Activated T-cell treated with anti-CD3 and anti-CD28 coated beads for 24 hours (primary cell): ENCODE measurements at regions not wholly inside any gene's neighbourhood (a gene's known extent, or its start where the extent isn't known, plus 50 kb on each side); places are given as distances from the start of the nearest gene placed in this dataset.
"Not testable (repeated sequence)": the region's sequence is repeated elsewhere in the genome, so short reads cannot be mapped to it uniquely, and the experiment has no call there.

Source experiments
- DNase-seq: peaks from one replicate; pipeline ENCODE4 v3.0.0-alpha.2; 2020; ENCODE audit warnings: low read depth

DNA sequence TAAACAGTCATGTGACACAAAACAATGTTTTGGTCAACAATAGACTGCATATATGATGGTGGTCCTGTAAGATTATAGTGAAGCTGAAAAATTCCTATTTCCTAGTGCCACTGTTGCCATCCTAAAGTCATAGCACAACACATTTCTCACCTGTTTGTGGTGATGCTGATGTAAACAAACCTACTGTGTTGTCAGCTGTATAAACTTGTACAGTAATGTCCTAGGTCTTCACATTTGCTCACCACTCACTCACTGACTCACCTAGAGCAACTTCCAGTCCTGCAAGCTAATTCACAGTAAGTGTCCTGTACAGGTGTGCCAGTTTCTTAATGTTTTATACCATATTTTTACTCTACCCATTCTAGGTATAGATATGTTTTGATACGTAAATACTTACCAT, 326.1 kb upstream of the USP24 start:
- no peak for DNase-seq

DNA sequence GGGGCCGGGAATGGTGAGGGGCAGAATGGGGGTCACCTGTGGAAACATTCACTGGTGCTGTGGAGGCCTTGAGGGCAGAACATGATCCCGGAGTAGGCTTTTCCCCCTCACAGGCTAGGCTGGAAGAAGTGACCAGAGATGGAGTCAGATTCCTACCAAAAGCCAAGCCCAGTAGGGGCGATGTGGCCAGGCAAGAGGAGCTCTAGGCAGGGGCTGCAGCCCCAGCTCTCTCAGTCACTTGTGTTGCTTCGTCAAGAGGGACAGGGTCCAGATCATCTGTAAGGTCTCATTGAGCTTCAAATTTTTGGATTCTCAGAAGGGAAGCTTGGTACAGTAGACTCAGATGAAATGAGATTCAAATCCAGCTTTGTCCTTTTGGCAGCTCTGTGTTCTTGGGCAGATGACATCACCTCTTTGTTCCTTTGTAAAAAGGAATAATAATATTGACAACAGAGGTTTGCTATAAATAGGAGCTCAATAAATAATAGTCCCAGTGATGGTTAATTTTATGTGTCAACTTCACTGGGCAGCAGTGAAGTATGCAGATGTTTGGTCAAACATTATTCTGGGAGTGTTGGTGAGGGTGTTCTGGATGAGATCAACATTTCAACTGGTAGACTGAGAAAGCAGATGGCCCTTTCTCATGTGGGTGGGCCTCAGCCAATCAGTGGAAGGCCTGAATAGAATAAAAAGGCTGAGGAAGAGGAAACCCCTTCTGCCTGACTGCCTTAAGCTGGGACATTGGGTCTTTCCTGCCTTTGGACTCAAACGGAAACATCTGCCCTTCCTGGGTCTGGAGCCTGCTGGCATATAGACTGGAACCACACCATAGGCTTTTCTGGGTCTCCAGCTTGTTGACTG, 324.7 kb upstream of the USP24 start:
- no peak for DNase-seq

DNA sequence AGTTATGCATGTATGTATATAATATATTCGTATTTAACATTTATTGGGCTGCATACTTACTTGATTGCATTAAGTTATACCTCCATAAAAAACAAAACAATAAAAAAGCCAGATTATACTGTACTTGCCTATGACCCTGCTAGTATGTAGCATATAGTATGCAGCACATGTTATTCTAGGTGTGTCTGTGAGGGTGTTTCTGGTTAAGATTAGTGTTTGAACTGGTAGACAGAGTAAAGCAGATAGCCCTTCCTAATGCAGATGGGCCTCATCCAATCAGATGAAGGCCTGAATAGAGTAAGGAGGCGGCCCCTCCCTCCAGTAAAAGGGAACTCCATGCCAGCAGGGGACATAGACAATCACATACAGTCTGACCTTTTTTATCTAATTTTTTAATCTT, 323.3 kb upstream of the USP24 start:
- no peak for DNase-seq

DNA sequence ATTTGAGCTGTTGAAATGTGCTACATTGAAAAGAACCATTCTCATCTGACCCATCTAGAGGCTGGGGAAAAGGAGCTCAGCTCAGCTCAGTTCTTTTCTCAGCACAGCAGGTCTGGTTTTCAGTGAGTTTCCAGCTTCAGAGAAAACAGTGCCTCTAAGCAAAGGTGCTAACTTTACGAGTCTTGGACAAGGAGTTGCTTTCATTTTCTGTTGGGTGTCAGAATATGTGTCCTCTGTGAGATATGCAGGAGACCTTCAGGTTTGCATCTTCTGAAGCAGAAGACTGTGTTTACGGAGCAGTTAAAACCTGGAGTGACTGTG, 321.3 kb upstream of the USP24 start:
- no peak for DNase-seq

DNA sequence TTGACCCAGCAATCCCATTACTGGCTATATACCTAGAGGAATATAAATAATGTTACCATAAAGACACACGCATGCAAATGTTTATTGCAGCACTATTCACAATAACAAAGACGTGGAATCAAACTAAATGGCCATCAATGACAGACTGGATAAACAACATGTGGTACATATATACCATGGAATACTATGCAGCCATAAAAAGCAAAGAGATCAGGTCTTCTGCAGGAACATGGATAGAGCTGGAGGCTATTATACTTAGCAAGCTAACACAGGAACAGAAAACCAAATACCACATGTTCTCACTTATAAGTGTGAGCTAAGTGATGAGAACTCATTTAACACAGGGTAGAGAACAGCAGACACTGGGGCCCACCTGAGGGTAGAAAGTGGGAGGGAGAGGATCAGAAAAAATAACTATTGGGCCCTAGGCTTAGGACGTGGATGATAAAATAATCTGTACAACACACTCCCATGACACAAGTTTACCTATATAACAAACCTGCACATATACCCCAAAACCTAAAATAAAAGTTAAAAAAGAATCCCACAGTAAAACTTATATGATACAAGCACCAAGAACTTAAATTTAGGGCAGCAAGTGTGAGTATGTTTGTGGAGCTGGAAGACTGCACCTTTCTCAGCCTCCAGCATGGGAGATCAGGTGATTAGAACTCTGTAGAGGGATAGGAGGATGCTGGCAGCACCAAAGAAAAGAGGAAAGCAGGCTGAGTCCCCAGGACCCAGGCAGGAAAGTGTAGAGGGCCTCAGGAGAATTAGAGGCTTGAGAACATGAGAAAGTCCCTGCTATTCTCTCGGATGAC, 320.8 kb upstream of the USP24 start:
- DNase-seq, result no peak

DNA sequence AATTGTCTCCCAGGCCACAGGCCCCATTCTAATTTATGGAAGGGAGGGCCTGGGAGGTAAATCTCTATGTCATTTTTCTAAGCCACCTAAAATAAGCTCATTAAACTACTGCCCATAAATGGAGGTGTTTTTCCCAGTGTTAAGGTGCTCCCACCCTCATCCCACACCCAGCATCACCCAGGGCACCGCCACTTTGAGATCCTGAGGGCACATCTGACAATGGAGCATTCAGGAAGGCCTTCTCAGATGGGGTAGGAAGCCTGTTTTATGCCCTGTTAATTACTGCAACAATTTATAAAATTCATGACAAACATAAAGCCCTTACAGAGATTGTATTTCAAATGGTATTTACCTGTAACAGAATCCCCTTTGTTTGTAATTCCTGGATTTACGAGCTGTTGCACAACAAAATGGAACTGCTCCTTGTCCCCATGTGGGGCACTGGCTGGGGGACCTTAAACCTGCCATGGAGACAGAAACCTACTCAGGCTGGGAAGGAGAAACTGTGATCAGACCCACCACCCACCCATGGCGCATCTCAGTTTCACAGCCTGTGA, 319.5 kb upstream of the USP24 start:
- DNase-seq, result no peak

DNA sequence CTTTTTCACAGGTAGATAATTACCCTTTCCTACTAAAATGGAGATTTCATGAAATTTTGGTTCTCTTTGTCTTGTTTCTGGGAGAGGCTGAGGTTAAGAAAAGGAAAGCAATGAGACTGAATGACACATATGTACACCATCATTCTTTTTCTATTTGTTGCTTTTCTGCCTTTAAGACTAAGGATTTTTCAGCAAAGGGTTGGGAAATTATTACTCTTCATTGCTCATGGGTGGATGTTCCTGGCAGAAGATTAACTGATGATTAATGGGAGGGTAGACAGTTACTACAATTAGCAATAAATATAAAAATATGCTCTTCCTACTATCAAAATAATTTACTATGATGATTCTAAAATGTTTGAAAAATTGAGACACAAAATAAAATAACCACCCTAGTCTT, 316.5 kb upstream of the USP24 start:
- no peak for DNase-seq

DNA sequence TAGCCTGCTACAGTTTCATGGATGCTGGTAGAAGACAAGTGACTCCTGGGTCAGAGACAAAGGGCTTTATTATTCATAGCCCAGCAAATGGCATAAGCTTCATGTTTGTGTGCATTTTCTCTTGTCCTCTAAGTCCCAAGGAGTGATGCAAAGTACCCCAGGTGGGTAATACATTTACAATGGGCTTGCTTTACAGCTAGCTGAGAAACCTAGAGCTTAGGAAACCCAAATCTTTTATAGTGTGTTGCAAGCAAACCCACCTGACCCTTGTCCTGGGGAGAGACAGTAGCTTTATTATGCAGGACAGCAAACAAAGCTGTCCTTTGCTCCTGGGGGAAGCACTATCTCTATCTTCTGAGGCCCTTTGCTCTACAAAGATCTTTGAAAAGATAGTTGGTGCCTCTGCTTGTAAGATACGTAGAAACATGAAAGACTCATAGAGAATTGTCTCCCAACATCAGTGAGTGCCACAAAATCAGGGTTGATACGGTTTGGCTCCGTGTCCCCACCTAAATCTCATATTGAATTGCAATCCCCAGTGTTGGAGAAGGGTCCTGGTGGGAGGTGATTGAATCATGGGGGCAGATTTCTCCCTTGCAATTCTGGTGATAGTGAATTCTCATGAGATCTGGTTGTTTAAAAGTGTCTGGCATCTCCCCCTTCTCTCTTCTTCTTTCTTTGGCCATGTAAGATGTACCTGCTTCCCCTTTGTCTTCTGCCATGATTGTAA, 315.8 kb upstream of the USP24 start:
- DNase-seq, result no peak

DNA sequence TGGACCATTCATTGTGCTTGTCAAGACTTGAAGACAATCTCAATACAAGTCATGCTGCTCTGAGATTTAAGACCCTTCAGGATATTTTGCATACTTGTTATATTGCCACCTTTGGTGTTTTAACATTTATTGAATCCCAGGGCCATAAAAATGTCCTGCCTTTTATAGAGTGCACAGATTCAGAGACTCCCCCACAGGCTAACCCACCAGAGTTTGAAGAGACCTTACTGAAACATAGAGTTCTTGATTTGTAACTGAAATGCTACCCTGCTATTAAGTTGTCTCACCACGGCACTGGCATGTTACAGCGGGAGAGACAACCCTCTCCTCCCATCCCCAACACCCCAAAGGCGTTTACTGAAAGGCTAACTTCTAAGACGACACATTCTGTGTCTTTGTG, 313.9 kb upstream of the USP24 start:
- DNase-seq, result no peak

DNA sequence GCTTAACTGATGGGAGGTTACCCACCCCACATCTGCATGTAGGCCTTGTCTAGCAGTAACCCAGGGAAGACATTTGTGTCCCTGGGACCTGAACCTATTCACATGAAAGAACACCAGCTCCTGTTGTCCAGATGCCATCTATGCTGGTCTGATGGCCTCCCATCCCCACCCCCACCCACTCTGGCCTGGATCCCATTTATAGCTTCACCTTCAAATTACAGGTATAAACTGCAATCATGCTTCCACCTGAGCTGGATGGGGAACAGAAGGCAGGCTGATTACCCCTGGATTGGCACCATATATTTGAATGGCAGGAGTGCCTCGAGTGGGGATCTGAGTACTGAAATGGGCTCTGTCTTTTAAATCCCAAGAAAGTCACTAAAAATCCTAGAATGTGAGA, 312.7 kb upstream of the USP24 start:
- no peak for DNase-seq

DNA sequence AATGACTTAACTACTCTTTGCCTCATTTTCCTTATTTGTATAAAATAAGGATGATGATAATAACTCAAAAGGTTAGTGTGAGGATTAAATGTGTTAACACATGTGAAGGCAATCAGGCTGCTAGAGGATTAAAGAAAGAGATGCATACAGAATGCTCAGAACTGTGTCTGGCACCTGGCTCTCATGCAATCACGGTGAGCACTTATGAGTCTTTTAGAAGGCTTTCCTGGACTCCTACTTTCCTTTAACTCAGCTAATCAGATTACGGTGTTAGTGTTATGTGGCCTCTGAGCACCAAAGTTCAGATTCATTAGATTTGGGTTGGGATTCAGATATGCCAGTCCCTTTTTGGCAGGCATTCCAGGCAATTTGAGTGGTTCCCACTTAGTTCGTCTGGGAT, 311.6 kb upstream of the USP24 start:
- DNase-seq, result no peak

DNA sequence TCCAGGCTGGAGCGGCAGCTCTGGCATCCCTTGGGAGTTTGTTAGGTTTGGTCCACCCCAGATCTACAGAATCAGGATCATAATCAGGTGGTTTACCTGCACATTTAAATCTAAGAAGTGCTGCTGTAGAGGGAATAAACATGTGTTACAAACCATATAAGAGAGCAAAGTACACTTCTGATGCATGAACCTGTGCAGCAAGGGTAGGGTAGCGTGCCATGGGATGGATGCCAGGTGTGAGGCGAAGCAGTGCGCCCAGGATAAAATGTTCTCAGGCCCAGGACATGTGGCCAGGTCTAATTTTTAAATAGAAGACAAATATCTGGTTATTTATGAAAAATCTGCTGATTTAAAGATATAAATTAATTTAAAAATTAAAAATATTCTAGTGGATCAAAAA, 308.8 kb upstream of the USP24 start:
- DNase-seq, result no peak

DNA sequence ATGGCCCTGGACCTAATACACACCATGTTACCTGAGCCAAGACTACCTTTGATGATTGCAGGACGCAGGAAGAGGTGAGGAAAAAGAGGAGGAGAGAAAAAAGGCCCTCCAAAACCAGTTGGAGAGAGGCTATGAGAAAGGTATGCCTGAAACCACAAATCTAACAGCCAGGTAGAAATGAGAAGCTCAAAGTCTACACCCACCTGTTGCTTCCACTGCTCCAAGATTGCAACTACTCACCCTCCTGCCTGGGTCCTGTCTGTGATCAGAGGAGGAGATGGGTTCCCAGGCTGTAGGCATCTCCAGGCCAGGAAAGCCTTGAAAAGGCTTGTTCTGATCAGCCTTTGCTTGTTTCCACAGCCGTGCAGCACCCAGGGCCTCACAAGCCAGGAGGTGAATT, 307.8 kb upstream of the USP24 start:
- DNase-seq, result no peak

DNA sequence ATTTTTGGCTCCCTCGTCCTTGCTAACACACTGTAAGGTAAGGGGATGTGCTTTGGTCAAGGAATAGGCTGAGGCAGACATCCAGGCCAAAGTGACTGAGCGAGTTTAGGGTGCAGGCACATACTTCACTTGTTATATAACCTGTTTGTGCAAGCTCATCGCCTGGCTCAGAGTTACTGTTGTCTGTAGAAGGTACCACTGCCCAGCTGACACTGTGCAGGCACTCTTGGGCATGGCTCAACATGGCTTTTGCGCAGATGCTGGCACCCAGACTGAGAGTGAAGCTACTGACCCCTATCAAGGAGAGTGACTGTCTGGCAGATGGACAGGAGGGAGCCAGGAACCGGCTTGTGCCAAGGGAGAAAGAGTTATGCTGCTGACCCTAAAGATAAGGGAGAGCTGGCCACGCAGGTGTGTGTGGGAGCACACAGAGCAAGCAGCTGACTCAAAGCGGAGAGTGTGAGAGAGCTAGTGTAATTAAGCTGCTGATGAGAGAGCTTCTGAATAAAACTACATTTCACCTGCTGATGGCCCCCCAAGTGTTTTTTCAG, 307.3 kb upstream of the USP24 start:
- DNase-seq, result no peak

DNA sequence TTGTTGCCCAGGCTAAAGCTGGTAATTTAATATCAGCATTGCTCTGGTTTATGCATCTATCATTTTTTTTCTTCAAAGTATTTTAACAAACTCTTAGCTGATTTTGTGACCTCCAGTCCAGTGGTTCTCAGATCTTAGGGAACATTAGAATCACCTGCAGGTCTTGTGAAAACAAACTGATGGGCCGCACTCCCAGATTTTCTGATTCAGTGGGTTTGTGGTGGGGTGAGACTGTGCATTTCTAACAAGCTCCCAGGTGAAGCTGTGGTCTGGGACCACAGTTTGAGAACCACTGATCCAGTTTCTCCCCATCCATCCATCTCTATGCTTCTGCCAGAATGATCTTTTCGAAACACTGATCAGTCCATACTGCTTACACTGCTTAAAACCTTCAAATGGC, 305.7 kb upstream of the USP24 start:
- no peak for DNase-seq

DNA sequence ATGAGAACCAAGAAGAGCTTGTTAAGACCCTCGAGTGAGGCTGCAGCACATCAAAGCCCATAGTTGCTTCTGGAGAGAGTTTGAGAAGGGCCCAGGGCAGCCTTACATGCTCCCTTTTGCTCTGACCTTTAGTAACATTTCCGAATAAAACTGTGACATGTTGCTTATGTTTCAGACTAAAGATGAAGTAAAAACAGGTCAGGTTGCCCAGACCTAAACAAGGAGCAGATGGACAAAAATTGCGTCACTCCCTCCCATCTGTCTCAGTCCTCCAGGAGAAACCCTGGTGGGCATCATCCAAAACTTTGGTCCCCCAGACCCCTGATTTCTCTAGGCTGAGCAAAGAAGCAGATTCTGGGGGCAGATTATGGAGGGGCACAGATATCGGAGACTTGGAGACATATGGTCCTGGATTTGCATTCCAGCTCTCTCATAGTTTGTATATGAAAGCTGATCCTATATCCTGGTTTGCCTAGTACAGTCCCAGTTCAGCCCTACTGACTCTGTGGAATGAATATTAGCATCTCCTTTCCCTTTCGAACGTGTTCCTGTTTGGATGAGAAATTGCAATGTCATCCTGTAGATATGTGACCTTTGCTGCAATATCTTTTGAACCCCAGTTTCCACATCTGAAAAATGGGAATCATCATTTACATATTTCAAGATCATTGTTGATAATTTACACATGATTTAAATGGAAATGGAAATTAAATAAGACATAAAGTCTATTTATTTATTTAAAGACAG, 304.9 kb upstream of the USP24 start:
- no peak for DNase-seq

DNA sequence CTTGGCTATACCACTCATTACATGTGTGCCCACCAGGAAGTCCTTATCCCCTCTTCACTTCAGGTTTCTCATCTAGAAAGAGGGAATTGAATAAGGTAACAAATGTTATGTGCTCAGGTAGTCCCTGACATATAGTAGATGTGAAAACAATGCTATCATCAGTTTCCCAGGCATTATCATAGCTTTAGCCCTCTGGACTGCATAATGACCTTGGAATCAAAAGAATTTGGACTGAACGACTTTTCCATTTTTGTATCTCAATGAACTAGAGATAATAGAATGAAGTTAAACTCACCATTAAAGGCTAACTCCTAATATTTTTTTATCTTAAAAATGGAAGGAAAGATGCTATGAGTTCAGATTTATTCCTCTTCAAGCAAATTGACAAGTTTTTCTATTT, 304.1 kb upstream of the USP24 start:
- DNase-seq, result no peak

DNA sequence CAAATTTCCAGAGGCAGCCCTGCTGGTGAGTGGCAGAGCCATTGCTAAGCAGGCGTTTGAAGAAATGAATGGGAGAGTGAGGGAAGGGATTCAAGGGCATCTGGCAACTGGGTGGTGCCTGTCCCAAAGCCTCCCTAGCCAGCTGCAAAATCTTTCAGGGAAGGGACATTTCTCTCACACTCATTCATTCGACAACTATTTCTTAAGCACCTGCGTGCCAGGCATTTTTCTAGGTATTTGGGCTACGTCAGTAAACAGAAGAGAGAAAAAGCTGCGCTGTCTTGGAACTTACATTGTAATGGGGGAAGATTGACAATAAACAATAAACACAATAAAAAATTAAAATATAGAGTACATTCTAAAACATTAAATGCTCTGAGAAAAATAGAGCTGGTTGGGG, 301.9 kb upstream of the USP24 start:
- no peak for DNase-seq

DNA sequence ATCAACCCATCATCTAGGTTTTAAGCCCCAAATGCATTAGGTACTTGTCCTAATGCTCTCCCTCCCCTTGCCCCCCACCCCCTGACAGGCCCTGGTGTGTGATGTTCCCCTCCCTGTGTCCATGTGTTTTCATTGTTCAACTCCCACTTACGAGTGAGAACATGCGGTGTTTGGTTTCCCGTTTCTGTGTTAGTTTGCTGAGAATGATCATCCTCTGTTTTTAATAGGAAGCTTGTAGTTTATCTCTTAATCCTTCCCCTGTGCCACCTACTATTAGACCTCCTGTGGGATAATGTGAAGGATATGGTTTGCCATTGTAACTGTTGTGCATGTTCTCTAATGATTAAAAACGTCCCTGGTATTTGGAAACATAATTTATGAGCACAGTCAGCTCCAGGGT, 299.4 kb upstream of the USP24 start:
- DNase-seq, result not testable (repeated sequence)

DNA sequence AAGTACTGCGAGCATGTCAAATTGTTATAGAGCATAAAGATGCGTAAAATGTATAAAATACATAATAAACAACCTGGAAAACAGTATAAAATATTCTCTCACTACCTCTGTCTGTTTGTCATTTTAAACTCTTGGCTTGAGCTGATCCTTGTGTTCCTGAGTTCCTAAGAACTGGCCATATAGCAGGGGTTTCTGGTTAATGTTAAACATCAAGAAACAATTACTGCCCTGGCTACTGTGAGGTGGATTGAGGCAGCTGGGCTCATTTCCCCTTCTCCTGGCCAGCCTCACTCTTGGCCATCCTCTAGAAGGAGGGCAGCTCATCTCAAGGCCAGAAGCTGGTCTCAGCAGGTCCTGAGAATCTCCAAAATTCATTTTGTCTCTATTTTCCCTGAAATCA, 297.3 kb upstream of the USP24 start:
- no peak for DNase-seq

DNA sequence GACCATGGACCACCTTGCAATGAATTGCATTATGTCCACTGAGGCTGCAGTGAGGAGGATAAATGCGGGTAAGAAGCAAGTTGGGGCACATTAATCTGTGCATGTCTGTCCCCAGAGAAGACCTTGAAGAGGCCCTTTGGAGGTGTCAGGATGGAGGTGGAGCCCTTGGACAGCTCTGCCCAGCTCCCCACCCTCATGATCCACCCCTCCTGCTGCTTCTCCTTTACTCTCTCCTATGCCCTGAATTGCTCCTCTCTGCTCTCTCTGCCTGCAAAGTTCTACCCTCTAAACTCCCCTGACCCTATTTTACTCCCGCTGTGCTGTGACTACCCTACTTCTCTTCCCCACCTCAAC, 292.4 kb upstream of the USP24 start:
- no peak for DNase-seq
